Fibroblast of lung (primary cell): ENCODE measurements at regions not wholly inside any gene's neighbourhood (a gene's known extent, or its start where the extent isn't known, plus 50 kb on each side); places are given as distances from the start of the nearest gene placed in this dataset.

ENCODE experiments used
- EZH2 ChIP-seq: IDR thresholded peaks from 2 replicates; pipeline ENCODE4 v1.5.1; 2012; ENCODE audit warnings: low read length, control low read depth, mild to moderate bottlenecking; ENCODE audit errors: missing control alignments
- TF ChIP-seq, protein P1 (sequence below), 2 donors: IDR thresholded peaks in 1 of 2; conservative IDR thresholded peaks in 1 of 2; 1 replicate in 1 of 2; 2 replicates in 1 of 2; pipeline ENCODE4 v1.5.1; 2011 to 2012; ENCODE audit warnings: low read length in 2 of 2, control low read depth in 1 of 2, inconsistent platforms in 1 of 2, low read depth in 1 of 2, mild to moderate bottlenecking in 1 of 2

DNA sequence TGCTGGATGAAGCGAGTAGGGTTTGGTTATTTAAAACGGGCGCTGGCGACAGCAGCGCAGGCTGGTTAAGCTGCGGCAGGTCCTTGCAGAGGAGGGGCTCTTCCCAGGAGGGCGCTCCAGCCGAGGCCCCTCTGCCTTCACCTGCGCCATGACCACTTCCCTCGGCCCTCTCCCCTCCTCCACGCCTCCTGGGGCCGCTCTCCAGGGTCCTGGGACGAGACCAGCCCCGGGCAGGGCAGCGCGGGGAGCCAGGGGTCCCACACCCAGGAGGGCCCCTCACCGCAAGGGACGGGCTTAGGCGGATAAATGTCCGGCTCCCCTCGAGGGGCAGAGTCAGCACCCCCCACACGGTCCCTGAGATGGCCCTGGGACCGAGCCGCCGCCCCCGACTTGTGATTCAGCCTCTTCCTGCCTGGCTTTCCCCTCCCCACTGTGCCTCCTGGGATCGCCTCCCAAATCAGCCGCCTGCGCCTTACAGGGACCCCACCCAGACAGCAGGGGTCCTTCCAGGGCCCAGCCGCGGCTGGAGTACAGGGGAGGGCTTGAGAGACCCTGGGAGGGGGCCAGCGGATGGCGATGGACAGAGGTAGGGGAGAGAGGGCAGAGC, 380.7 kb downstream of the MATN1 start:
- TF ChIP-seq, protein P1, sequence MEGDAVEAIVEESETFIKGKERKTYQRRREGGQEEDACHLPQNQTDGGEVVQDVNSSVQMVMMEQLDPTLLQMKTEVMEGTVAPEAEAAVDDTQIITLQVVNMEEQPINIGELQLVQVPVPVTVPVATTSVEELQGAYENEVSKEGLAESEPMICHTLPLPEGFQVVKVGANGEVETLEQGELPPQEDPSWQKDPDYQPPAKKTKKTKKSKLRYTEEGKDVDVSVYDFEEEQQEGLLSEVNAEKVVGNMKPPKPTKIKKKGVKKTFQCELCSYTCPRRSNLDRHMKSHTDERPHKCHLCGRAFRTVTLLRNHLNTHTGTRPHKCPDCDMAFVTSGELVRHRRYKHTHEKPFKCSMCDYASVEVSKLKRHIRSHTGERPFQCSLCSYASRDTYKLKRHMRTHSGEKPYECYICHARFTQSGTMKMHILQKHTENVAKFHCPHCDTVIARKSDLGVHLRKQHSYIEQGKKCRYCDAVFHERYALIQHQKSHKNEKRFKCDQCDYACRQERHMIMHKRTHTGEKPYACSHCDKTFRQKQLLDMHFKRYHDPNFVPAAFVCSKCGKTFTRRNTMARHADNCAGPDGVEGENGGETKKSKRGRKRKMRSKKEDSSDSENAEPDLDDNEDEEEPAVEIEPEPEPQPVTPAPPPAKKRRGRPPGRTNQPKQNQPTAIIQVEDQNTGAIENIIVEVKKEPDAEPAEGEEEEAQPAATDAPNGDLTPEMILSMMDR (conservative IDR thresholded peaks at IDR 0.05 in 1 of 2, IDR thresholded peaks at IDR 0.05 in 1 of 2; ENCODE audit: low read depth in 1 of 2, low read length in 2 of 2), result no peak
- TF ChIP-seq EZH2, result no peak
